Naive thymus-derived CD4-positive, alpha-beta T cell (primary cell): ENCODE measurements at regions not wholly inside any gene's neighbourhood (a gene's known extent, or its start where the extent isn't known, plus 50 kb on each side); places are given as distances from the start of the nearest gene placed in this dataset.

Experiments used
- ATAC-seq: fragments of 150-1000 bp; cut with Tn5 transposase; 2 replicates; pipeline ENCODE4 v1.10.0; 2021; ENCODE audit warnings: mild to moderate bottlenecking, moderate library complexity
- CTCF ChIA-PET: fragments of 350-600 bp; sonication (Branson Sonifier 250); formaldehyde crosslinking; loops from one replicate; lab custom pipeline; 2021; ENCODE audit warnings: antibody characterized with exemption; lab: Charles Lee
- POLR2A ChIA-PET: fragments of 350-600 bp; sonication (Branson Sonifier 250); formaldehyde crosslinking; loops from one replicate; lab custom pipeline; 2021; ENCODE audit warnings: antibody characterized with exemption, inconsistent platforms; lab: Charles Lee
- DNase-seq, 9 donors: peaks; one replicate each; pipeline versions ENCODE4 v3.0.0 to v3.0.0-alpha.2; 2020 to 2022; ENCODE audit warnings: mixed read lengths in 1 of 9
- H3K27ac ChIP-seq: one replicate; pipeline ENCODE4 v1.7.0; 2013; ENCODE audit warnings: mild to moderate bottlenecking, low read depth, low read length, moderate library complexity
- H3K27me3 ChIP-seq, 2 donors: one replicate each; pipeline ENCODE4 v1.7.0; 2013; ENCODE audit warnings: low read length in 2 of 2, mild to moderate bottlenecking in 2 of 2, moderate library complexity in 2 of 2; ENCODE audit not compliant: control insufficient read depth in 2 of 2, insufficient read depth in 2 of 2
- H3K36me3 ChIP-seq, 3 experiments: 1 replicate in 2 of 3; 2 replicates in 1 of 3; pipeline ENCODE4 v1.7.0; 2013; ENCODE audit warnings: low read length in 3 of 3, mild to moderate bottlenecking in 3 of 3, moderate library complexity in 1 of 3; ENCODE audit not compliant: insufficient read depth in 3 of 3, control insufficient read depth in 2 of 3
- H3K4me1 ChIP-seq, 2 donors: one replicate each; pipeline ENCODE4 v1.7.0; 2013; ENCODE audit warnings: low read length in 2 of 2, mild to moderate bottlenecking in 2 of 2, moderate library complexity in 1 of 2; ENCODE audit not compliant: control insufficient read depth in 2 of 2, insufficient read depth in 2 of 2
- H3K4me3 ChIP-seq: 2 replicates; pipeline ENCODE4 v1.7.0; 2013; ENCODE audit warnings: mild to moderate bottlenecking, low read length
- H3K9me3 ChIP-seq, 3 experiments: 1 replicate in 2 of 3; 2 replicates in 1 of 3; pipeline ENCODE4 v1.7.0; 2013; ENCODE audit warnings: low read length in 3 of 3; ENCODE audit not compliant: control insufficient read depth in 2 of 3
- H3K27ac Mint-ChIP-seq, 9 donors: one replicate each; pipeline ENCODE4 v1.8.0; 2020 to 2022; ENCODE audit warnings: mixed read lengths in 9 of 9, mild to moderate bottlenecking in 8 of 9, moderate library complexity in 5 of 9, inconsistent platforms in 2 of 9
- H3K27me3 Mint-ChIP-seq, 5 donors: one replicate each; pipeline ENCODE4 v1.8.0; 2021 to 2022; ENCODE audit warnings: mixed read lengths in 5 of 5, mild to moderate bottlenecking in 1 of 5
- H3K36me3 Mint-ChIP-seq, 5 donors: one replicate each; pipeline ENCODE4 v1.8.0; 2020 to 2022; ENCODE audit warnings: mixed read lengths in 5 of 5, mild to moderate bottlenecking in 3 of 5, inconsistent platforms in 1 of 5
- H3K4me1 Mint-ChIP-seq, 7 donors: one replicate each; pipeline ENCODE4 v1.8.0; 2020 to 2022; ENCODE audit warnings: mixed read lengths in 7 of 7, mild to moderate bottlenecking in 3 of 7, inconsistent platforms in 1 of 7
- H3K4me3 Mint-ChIP-seq, 10 donors: one replicate each; pipeline ENCODE4 v1.8.0; 2020 to 2022; ENCODE audit warnings: mild to moderate bottlenecking in 10 of 10, mixed read lengths in 10 of 10, moderate library complexity in 6 of 10, inconsistent platforms in 2 of 10
- H3K9me3 Mint-ChIP-seq, 11 donors: one replicate each; pipeline ENCODE4 v1.8.0; 2020 to 2022; ENCODE audit warnings: mixed read lengths in 11 of 11, mild to moderate bottlenecking in 4 of 11, inconsistent platforms in 1 of 11, moderate library complexity in 1 of 11
- intact Hi-C, 2 donors: fragments of 100-400 bp; cut with micrococcal nuclease; formaldehyde crosslinking; loops; one replicate each; pipeline ENCODE4 v1.15.1; 2023

DNA sequence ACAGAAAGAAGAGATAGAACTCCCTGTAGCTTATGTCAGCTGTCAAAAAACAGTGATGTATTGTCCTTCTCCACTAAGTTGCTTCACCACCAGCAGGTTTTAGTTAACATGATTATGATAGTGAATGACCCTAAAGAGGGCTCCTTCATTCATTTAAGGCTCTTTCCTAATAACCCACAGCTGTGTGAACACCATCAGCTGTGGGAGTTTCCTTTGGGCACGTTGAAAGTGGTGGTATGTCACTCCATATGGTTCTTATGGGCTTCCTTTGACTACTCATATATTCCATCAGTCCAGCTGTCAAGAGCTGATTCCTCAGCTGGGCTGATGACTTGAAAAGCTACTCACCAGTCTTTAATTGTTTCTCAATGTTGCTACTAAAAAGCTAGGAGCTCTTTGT, 210.3 kb downstream of the UBE2E3 start:
- H3K4me1 ChIP-seq, result peaks cover 7 to 13% of the 10 kb centered on the region in 2 donors
- no peaks in the 10 kb centered on the region for H3K27me3 ChIP-seq
- no peak overlapping the region for H3K27ac ChIP-seq
- ChIA-PET CTCF (interaction anchor here (0.5 to 1.3 kb wide), 3 partner anchors 10 to 61 kb away, joined by 3 read pairs; no protein-coding TSS in a partner anchor), POLR2A (interaction anchor here (1.3 to 1.7 kb wide), 2 partner anchors 13 to 17 kb away, joined by 3 to 5 read pairs; no protein-coding TSS in a partner anchor)
- intact Hi-C loops, result no loop called here
- H3K9me3 ChIP-seq, result no peaks in the 10 kb centered on the region
- peaks cover 9 to 42% (median 14%) of the 10 kb centered on the region in 5 donors for H3K36me3 Mint-ChIP-seq
- H3K27me3 Mint-ChIP-seq, result no peaks in the 10 kb centered on the region
- peak overlapping the region in 1 of 10 donors; percentile 14 for H3K4me3 Mint-ChIP-seq
- peak overlapping the region in 2 of 9 donors; percentile 34 to 46 for H3K27ac Mint-ChIP-seq
- H3K9me3 Mint-ChIP-seq, result peaks cover 0 to 22% (median 4%) of the 10 kb centered on the region in 11 donors
- DNase-seq (no peak), ATAC-seq (no peak)
- peaks cover 9 to 64% (median 41%) of the 10 kb centered on the region in 7 donors for H3K4me1 Mint-ChIP-seq
- H3K4me3 ChIP-seq, result no peak overlapping the region
- H3K36me3 ChIP-seq, result no peaks in the 10 kb centered on the region

- H3K4me1 ChIP-seq, result peaks cover 29 to 37% of the 10 kb centered on the region in 2 donors
- no peak for ATAC-seq
- Mint-ChIP-seq H3K27me3 (no peaks in the 10 kb centered on the region), H3K27ac (peak overlapping the region in 1 of 9 donors; percentile 46), H3K36me3 (peaks cover 8 to 53% (median 11%) of the 10 kb centered on the region in 5 donors), H3K4me1 (peaks cover 18 to 80% (median 64%) of the 10 kb centered on the region in 7 donors), H3K4me3 (peak overlapping the region in 1 of 10 donors; percentile 2), H3K9me3 (peaks cover 0 to 29% (median 6%) of the 10 kb centered on the region in 11 donors)
- ChIA-PET CTCF (interaction anchor here (0.9 kb wide), 2 partner anchors 79 to 263 kb away, joined by 3 read pairs; partner anchors contain the start of gene ITGA4), POLR2A (interaction anchor here (0.8 to 1.7 kb wide), 3 partner anchors 9 to 50 kb away, joined by 3 to 6 read pairs (median 5); no protein-coding TSS in a partner anchor)
- H3K27me3 ChIP-seq, result no peaks in the 10 kb centered on the region
- H3K4me3 ChIP-seq, result no peak overlapping the region
- H3K27ac ChIP-seq, result no peak overlapping the region
- H3K36me3 ChIP-seq, result no peaks in the 10 kb centered on the region
- intact Hi-C loops, result no loop called here
- no peak for DNase-seq
- no peaks in the 10 kb centered on the region for H3K9me3 ChIP-seq
These were observed 213.1 kb downstream of the UBE2E3 start for GRCh38 chr2:181193550-181193949.

GRCh38 chr2:181196401-181196800, 216.0 kb downstream of the UBE2E3 start:
- peaks cover 9 to 63% (median 18%) of the 10 kb centered on the region in 5 donors for H3K36me3 Mint-ChIP-seq
- H3K4me1 ChIP-seq, result peaks cover 34 to 38% of the 10 kb centered on the region in 2 donors
- peaks cover 0 to 39% (median 9%) of the 10 kb centered on the region in 11 donors for H3K9me3 Mint-ChIP-seq
- no peaks in the 10 kb centered on the region for H3K9me3 ChIP-seq
- peak overlapping the region; percentile 17 to 94 (median 62) for H3K27ac Mint-ChIP-seq
- peak overlapping the region in 8 of 10 donors; percentile 14 to 53 (median 42) for H3K4me3 Mint-ChIP-seq
- no peak overlapping the region for H3K27ac ChIP-seq
- peak overlapping the region; percentile 1 for H3K4me3 ChIP-seq
- ChIA-PET POLR2A (interaction anchor here (1.9 kb wide), 1 partner anchor 11 kb away, joined by 10 read pairs; no protein-coding TSS in a partner anchor), CTCF (interaction anchor here (1.4 kb wide), 1 partner anchor 79 kb away, joined by 3 read pairs; no protein-coding TSS in a partner anchor)
- intact Hi-C loops, result loop anchor here in 1 of 2 donors (5.0 kb wide), 1 partner anchor 54 kb away; no protein-coding TSS in a partner anchor
- H3K4me1 Mint-ChIP-seq, result peaks cover 28 to 79% (median 58%) of the 10 kb centered on the region in 7 donors
- H3K27me3 Mint-ChIP-seq, result no peaks in the 10 kb centered on the region
- ATAC-seq (no peak), DNase-seq (no peak)
- no peaks in the 10 kb centered on the region for H3K27me3 ChIP-seq
- no peaks in the 10 kb centered on the region for H3K36me3 ChIP-seq

DNA sequence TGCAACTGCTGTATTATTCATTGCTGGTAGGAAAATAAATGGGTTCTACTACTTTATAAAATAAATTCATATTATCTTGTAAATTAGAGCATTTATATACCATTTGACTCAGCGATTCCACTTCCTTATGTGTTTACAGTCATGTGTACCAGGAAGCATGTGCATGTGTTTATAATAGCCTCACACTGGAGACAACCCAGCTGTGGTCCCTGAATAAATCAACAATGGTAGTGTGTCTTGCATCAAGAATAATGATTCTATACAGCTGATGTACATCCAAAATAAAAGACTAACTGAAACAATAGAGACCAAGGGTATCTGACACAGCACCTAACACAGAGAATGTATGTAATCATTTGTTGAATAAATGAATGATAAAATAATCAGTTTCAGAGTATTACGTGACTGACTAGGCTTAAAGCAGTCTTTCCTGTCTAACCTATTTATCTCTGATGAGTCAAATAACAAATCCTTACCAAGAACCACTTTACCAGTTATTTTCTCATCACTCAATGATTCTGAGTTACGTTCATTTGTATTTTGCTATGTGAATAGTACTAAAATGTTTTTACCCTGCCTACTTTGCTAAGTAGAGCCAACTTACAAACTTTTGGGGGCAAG, 216.8 kb downstream of the UBE2E3 start:
- Histone ChIP-seq H3K36me3 (no peaks in the 10 kb centered on the region), H3K9me3 (no peaks in the 10 kb centered on the region), H3K27ac (no peak overlapping the region), H3K4me3 (peak overlapping the region; percentile 26), H3K4me1 (peaks cover 34 to 38% of the 10 kb centered on the region in 2 donors), H3K27me3 (no peaks in the 10 kb centered on the region)
- peaks cover 28 to 81% (median 65%) of the 10 kb centered on the region in 7 donors for H3K4me1 Mint-ChIP-seq
- no peak for DNase-seq
- intact Hi-C loops, result loop anchor here (1.0 to 5.0 kb wide), 2 partner anchors 8 to 55 kb away; no protein-coding TSS in a partner anchor
- peak overlapping the region in 8 of 10 donors; percentile 29 to 83 (median 69) for H3K4me3 Mint-ChIP-seq
- ChIA-PET POLR2A (interaction anchor here (1.0 kb wide), 1 partner anchor 11 kb away, joined by 3 read pairs; no protein-coding TSS in a partner anchor), CTCF (interaction anchor here (1.4 kb wide), 1 partner anchor 78 kb away, joined by 3 read pairs; no protein-coding TSS in a partner anchor)
- H3K36me3 Mint-ChIP-seq, result peaks cover 12 to 71% (median 26%) of the 10 kb centered on the region in 5 donors
- no peak for ATAC-seq
- peak overlapping the region in 8 of 9 donors; percentile 74 to 94 (median 85) for H3K27ac Mint-ChIP-seq
- H3K27me3 Mint-ChIP-seq, result no peaks in the 10 kb centered on the region
- peaks cover 2 to 43% (median 12%) of the 10 kb centered on the region in 11 donors for H3K9me3 Mint-ChIP-seq

GRCh38 chr2:181198183-181198864, 217.9 kb downstream of the UBE2E3 start:
- H3K4me1 ChIP-seq, result peaks cover 34 to 38% of the 10 kb centered on the region in 2 donors
- H3K4me3 ChIP-seq, result peak overlapping the region; percentile 26
- H3K27me3 ChIP-seq, result no peaks in the 10 kb centered on the region
- ChIA-PET CTCF (interaction anchor here (1.0 kb wide), 1 partner anchor 258 kb away, joined by 3 read pairs; the partner anchor contains the start of gene ITGA4), POLR2A (interaction anchor here (0.6 to 1.1 kb wide), 4 partner anchors 9 to 1935 kb away, joined by 3 to 4 read pairs (median 3); no protein-coding TSS in a partner anchor)
- Mint-ChIP-seq H3K36me3 (peaks cover 12 to 72% (median 27%) of the 10 kb centered on the region in 5 donors), H3K4me1 (peaks cover 28 to 77% (median 62%) of the 10 kb centered on the region in 7 donors), H3K27me3 (no peaks in the 10 kb centered on the region), H3K4me3 (peak overlapping the region; percentile 22 to 83 (median 67)), H3K9me3 (peaks cover 2 to 38% (median 12%) of the 10 kb centered on the region in 11 donors), H3K27ac (peak overlapping the region; percentile 45 to 94 (median 84))
- H3K36me3 ChIP-seq, result no peaks in the 10 kb centered on the region
- intact Hi-C loops, result loop anchor here (1.0 to 5.0 kb wide), 5 partner anchors 14 to 56 kb away; no protein-coding TSS in a partner anchor
- no peaks in the 10 kb centered on the region for H3K9me3 ChIP-seq
- DNase-seq, result peak in 6 of 9 donors; percentile 5 to 37 (median 20)
- peak; percentile 26 for ATAC-seq
- peak overlapping the region; percentile 6 for H3K27ac ChIP-seq

GRCh38 chr2:181203412-181203811, 223.0 kb downstream of the UBE2E3 start:
- H3K4me3 ChIP-seq, result no peak overlapping the region
- H3K27ac Mint-ChIP-seq, result no peak overlapping the region
- POLR2A ChIA-PET, result interaction anchor here (1.4 kb wide), 1 partner anchor 13 kb away, joined by 3 read pairs; no protein-coding TSS in a partner anchor
- intact Hi-C loops, result no loop called here
- H3K4me1 ChIP-seq, result peaks cover 7 to 10% of the 10 kb centered on the region in 2 donors
- peaks cover 8 to 56% (median 34%) of the 10 kb centered on the region in 11 donors for H3K9me3 Mint-ChIP-seq
- no peak overlapping the region for H3K27ac ChIP-seq
- CTCF ChIA-PET, result interaction anchor here (0.6 kb wide), 3 partner anchors 21 to 237 kb away, joined by 3 read pairs; no protein-coding TSS in a partner anchor
- H3K36me3 Mint-ChIP-seq, result peaks cover 25 to 81% (median 45%) of the 10 kb centered on the region in 5 donors
- no peak for ATAC-seq
- H3K4me3 Mint-ChIP-seq, result no peak overlapping the region
- H3K9me3 ChIP-seq, result peaks cover 0 to 14% (median 0%) of the 10 kb centered on the region in 3 experiments
- H3K27me3 ChIP-seq, result no peaks in the 10 kb centered on the region
- H3K4me1 Mint-ChIP-seq, result peaks cover 21 to 34% (median 28%) of the 10 kb centered on the region in 7 donors
- no peaks in the 10 kb centered on the region for H3K36me3 ChIP-seq
- H3K27me3 Mint-ChIP-seq, result no peaks in the 10 kb centered on the region
- no peak for DNase-seq
